AG04449 (cell line): ENCODE measurements at regions not wholly inside any gene's neighbourhood (a gene's known extent, or its start where the extent isn't known, plus 50 kb on each side); places are given as distances from the start of the nearest gene placed in this dataset.

ENCODE experiments used
- CTCF ChIA-PET: fragments of 350-600 bp; formaldehyde crosslinking; extraction: SDS; loops from one replicate; lab custom pipeline; 2021; ENCODE audit warnings: antibody characterized with exemption; lab: Yijun Ruan, JAX
- POLR2A ChIA-PET: fragments of 400-600, 350-600 bp; formaldehyde crosslinking; extraction: SDS; loops from one replicate; lab custom pipeline; 2020; ENCODE audit warnings: antibody characterized with exemption, inconsistent platforms; lab: Yijun Ruan, JAX
- DNase-seq: peaks from one replicate; pipeline ENCODE4 v3.0.0-alpha.2; 2010; ENCODE audit warnings: low read depth, low spot score
- H3K4me3 ChIP-seq: 2 replicates; pipeline ENCODE4 v1.5.1; 2011; ENCODE audit warnings: low read depth, mild to moderate bottlenecking, control low read depth, low read length
- CTCF ChIP-seq: IDR thresholded peaks from one replicate; pipeline ENCODE4 v1.5.1; 2011; ENCODE audit warnings: mild to moderate bottlenecking, moderate library complexity, low read length, control low read depth, inconsistent platforms; ENCODE audit not compliant: insufficient read depth; ENCODE audit errors: missing control alignments

- no peak for TF ChIP-seq CTCF
- CTCF ChIA-PET: interaction anchor here (0.6 kb wide), 1 partner anchor 91 kb away, joined by 3 read pairs; no protein-coding TSS in a partner anchor
- no peak overlapping the region for H3K4me3 ChIP-seq
- no peak for DNase-seq
- POLR2A ChIA-PET: no interaction called here
Measured at GRCh38 chr1:88272216-88272615, 411.9 kb upstream of the PKN2 start.

- CTCF ChIA-PET: interaction anchor here (1.4 to 1.7 kb wide), 3 partner anchors 29 to 948 kb away, joined by 3 to 4 read pairs (median 4); no protein-coding TSS in a partner anchor
- no peak for DNase-seq
- TF ChIP-seq CTCF: no peak
- H3K4me3 ChIP-seq: no peak overlapping the region
- POLR2A ChIA-PET: no interaction called here
Measured at GRCh38 chr1:88274431-88274830, 409.6 kb upstream of the PKN2 start.

- ChIA-PET POLR2A (no interaction called here), CTCF (interaction anchor here (1.7 kb wide), 1 partner anchor 28 kb away, joined by 4 read pairs; no protein-coding TSS in a partner anchor)
- no peak for DNase-seq
- no peak for TF ChIP-seq CTCF
- H3K4me3 ChIP-seq: no peak overlapping the region
Measured at GRCh38 chr1:88275259-88275862, 408.7 kb upstream of the PKN2 start.

- POLR2A ChIA-PET: no interaction called here
- H3K4me3 ChIP-seq: no peak overlapping the region
- no peak for TF ChIP-seq CTCF
- CTCF ChIA-PET: interaction anchor here (1.5 kb wide), 1 partner anchor 983 kb away, joined by 5 read pairs; no protein-coding TSS in a partner anchor
- DNase-seq: peak; percentile 14
Measured at GRCh38 chr1:88276163-88276562, 407.9 kb upstream of the PKN2 start.

GRCh38 chr1:88284066-88284465 is 400.0 kb upstream of the PKN2 start:
- no peak for TF ChIP-seq CTCF
- POLR2A ChIA-PET: no interaction called here
- no peak overlapping the region for H3K4me3 ChIP-seq
- DNase-seq: no peak
- CTCF ChIA-PET: no interaction called here

GRCh38 chr1:88284666-88285366 is 399.3 kb upstream of the PKN2 start:
- DNase-seq: no peak
- CTCF ChIA-PET: no interaction called here
- TF ChIP-seq CTCF: no peak
- no peak overlapping the region for H3K4me3 ChIP-seq
- POLR2A ChIA-PET: no interaction called here
